Esophagus squamous epithelium (tissue), 4 donors: ENCODE measurements at regions not wholly inside any gene's neighbourhood (a gene's known extent, or its start where the extent isn't known, plus 50 kb on each side); places are given as distances from the start of the nearest gene placed in this dataset.

Experiments used
- POLR2A ChIP-seq, 4 donors: fragments of 450-650 bp; IDR thresholded peaks; one replicate each; pipeline ENCODE4 v1.6.1; 2017; ENCODE audit warnings: antibody characterized with exemption in 4 of 4, mild to moderate bottlenecking in 4 of 4, moderate library complexity in 3 of 4
- TF ChIP-seq, protein P1 (sequence below), 6 experiments: fragments of 450-650 bp in 4 of 6; fragments of 200-600 bp in 2 of 6; sonication (generic) in 2 of 6; IDR thresholded peaks; one replicate each; pipeline ENCODE4 v1.5.1; 2016 to 2019; ENCODE audit warnings: antibody characterized with exemption in 6 of 6, mild to moderate bottlenecking in 4 of 6, moderate library complexity in 4 of 6

DNA sequence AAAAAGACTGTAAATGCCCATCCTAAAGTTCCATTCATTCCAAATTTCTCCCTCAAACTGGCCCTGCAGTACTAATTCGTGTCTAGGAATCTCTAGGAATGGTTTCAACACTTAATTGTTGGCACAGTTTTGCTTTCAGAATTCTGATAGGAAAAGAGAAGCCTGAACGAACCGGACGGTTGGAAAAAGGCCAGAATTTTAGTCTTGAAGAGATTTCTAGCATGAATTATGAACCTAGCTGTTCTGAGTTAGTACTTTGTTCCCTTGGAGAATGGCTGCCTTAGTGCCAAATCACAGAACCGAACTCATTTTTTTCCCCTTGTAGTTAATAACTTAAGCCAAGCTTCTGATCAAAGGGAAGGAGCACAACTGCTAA is 262.6 kb downstream of the ADAMTS20 start:
- TF ChIP-seq, protein P1, sequence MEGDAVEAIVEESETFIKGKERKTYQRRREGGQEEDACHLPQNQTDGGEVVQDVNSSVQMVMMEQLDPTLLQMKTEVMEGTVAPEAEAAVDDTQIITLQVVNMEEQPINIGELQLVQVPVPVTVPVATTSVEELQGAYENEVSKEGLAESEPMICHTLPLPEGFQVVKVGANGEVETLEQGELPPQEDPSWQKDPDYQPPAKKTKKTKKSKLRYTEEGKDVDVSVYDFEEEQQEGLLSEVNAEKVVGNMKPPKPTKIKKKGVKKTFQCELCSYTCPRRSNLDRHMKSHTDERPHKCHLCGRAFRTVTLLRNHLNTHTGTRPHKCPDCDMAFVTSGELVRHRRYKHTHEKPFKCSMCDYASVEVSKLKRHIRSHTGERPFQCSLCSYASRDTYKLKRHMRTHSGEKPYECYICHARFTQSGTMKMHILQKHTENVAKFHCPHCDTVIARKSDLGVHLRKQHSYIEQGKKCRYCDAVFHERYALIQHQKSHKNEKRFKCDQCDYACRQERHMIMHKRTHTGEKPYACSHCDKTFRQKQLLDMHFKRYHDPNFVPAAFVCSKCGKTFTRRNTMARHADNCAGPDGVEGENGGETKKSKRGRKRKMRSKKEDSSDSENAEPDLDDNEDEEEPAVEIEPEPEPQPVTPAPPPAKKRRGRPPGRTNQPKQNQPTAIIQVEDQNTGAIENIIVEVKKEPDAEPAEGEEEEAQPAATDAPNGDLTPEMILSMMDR (IDR thresholded peaks at IDR 0.05), result no peak
- TF ChIP-seq POLR2A (IDR thresholded peaks at IDR 0.05), result no peak
